GM10248 (cell line): ENCODE measurements at regions not wholly inside any gene's neighbourhood (a gene's known extent, or its start where the extent isn't known, plus 50 kb on each side); places are given as distances from the start of the nearest gene placed in this dataset.

Experiments
- CTCF ChIA-PET: fragments of 300-600 bp; sonication (Branson Sonifier 250); formaldehyde crosslinking; extraction: SDS; loops from one replicate; lab custom pipeline; 2021; ENCODE audit warnings: antibody characterized with exemption; lab: Yijun Ruan, JAX
- POLR2A ChIA-PET: fragments of 350-650 bp; sonication (Branson Sonifier 250); formaldehyde crosslinking; extraction: SDS; loops from one replicate; lab custom pipeline; 2020; ENCODE audit warnings: antibody characterized with exemption; lab: Yijun Ruan, JAX
- DNase-seq: peaks from one replicate; pipeline ENCODE4 v3.0.0; 2012; ENCODE audit errors: extremely low spot score
- CTCF ChIP-seq: IDR thresholded peaks from 2 replicates; pipeline ENCODE4 v1.5.1; 2012; ENCODE audit warnings: mild to moderate bottlenecking, low read depth; ENCODE audit errors: extremely low read depth, missing control alignments, control extremely low read depth

DNA sequence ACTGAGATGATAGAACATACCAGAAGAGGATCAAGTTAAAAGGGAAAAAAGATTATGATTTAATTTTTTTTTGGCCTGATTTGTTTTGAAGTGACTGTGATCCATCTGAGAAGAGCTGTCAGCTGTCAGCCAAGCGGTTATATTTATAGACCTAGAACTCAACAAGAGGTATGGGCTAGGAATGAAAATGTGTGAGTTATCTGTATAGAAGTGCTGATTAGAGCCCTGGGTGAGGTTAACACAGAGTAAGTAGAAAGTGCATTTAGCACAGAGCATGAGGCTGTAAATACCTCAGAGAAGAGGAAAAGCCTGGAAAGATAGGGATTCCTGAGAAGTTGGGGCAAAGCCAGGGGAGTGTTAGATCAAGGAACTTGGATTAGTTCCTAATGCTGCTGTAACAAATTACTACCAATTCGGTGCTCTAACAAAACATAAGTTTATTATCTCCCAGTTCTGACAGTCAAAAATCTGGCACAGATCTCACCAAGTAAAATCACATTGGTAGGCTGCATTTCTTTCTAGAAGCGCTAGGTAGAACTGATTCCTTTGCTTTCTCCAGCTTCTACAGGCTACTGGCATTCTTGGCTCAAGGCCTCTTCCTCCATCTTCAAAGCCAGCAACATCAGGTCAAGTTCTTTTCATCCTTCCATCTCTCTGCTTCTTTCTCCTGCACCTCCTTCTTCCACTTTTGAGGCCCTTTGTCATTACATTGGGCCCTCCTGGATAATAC is 197.4 kb upstream of the SPHKAP start:
- no peak for TF ChIP-seq CTCF
- POLR2A ChIA-PET: no interaction called here
- CTCF ChIA-PET: no interaction called here
- no peak for DNase-seq

DNA sequence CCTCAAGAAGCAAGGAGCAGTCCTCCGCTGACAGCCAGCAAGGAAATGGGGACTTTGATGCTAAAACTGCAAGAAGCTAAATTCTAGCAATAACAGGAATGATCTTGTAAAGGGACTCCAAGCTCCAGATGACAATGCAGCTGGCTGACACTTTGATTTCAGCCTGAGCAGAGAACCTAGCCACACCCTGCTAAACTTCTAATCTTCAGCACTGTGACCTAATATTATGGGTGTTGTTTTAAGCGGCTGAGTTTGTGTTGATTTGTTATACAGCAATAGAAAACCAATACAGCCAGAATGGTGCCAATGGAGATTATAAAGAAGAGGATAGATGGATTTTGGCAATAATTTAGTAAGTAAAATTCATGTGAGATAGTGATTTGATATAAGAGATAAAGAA is 196.7 kb upstream of the SPHKAP start:
- CTCF ChIA-PET: no interaction called here
- DNase-seq: no peak
- TF ChIP-seq CTCF: no peak
- POLR2A ChIA-PET: no interaction called here

DNA sequence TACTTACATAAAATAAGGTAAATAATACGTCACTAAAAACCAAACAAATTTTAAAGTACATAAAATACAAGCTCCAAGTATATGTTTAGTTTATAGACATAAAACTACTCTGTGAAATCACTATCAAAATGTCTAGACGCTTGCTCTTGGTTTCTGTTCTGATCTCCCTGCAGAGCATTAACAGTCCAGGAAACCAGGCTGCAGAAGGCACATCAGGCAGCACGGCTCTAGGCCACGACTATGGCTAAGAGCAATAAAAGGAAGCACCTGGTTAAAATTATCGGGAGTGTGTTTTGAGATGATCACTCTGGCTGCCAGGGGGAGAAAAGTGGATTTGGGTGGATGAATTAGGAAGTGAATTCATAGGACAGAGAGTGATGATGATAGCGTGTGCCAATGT is 196.0 kb upstream of the SPHKAP start:
- POLR2A ChIA-PET: no interaction called here
- DNase-seq: no peak
- TF ChIP-seq CTCF: no peak
- CTCF ChIA-PET: no interaction called here

DNA sequence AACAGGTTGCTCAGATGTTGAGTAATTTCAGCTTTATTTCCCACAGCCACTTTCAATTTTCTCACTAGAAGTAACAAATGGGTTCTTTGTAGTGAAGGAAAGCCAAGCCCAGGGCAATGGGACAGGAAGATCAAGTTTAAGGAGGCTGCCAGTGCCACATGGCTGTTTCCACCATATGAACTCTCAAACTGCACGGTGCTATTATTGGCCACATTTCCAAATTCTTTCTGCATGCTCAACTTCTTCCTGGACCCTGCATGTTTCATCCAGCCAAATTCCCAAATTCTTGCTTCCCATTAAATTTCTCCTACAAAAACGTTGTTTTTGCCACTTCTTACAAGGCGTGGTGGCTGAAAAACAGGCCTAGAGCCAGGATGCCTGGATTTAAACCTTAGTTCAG is 193.3 kb upstream of the SPHKAP start:
- TF ChIP-seq CTCF: no peak
- no peak for DNase-seq
- POLR2A ChIA-PET: no interaction called here

GRCh38 chr2:228373191-228373590 is 191.7 kb upstream of the SPHKAP start:
- ChIA-PET CTCF (no interaction called here), POLR2A (no interaction called here)
- DNase-seq: no peak
- TF ChIP-seq CTCF: no peak

More for the DNA sequence above, 193.3 kb upstream of the SPHKAP start:
- CTCF ChIA-PET: no interaction called here

GRCh38 chr2:228372212-228372611 is 190.7 kb upstream of the SPHKAP start:
- CTCF ChIA-PET: no interaction called here
- POLR2A ChIA-PET: no interaction called here
- no peak for DNase-seq
- no peak for TF ChIP-seq CTCF
